ES-I3 (cell line): ENCODE measurements at regions not wholly inside any gene's neighbourhood (a gene's known extent, or its start where the extent isn't known, plus 50 kb on each side); places are given as distances from the start of the nearest gene placed in this dataset.

Experiments
- H3K36me3 ChIP-seq: 2 replicates; pipeline ENCODE4 v1.6.1; 2013; ENCODE audit warnings: mild to moderate bottlenecking, low read length, control low read depth, moderate library complexity; ENCODE audit not compliant: insufficient read depth
- H3K4me1 ChIP-seq: 2 replicates; pipeline ENCODE4 v1.6.1; 2013; ENCODE audit warnings: mild to moderate bottlenecking, control low read depth, low read length; ENCODE audit not compliant: insufficient read depth
- H3K9ac ChIP-seq: 2 replicates; pipeline ENCODE4 v1.6.1; 2013; ENCODE audit warnings: low read depth, mild to moderate bottlenecking, low read length, moderate library complexity
- H3K9me3 ChIP-seq: 2 replicates; pipeline ENCODE4 v1.6.1; 2013; ENCODE audit warnings: mild to moderate bottlenecking, low read length, moderate library complexity; ENCODE audit not compliant: control insufficient read depth, insufficient read depth

- Histone ChIP-seq H3K9ac (no peak overlapping the region), H3K4me1 (peaks cover 12% of the 10 kb centered on the region; the same call in 1 of the 2 replicates), H3K9me3 (no peaks in the 10 kb centered on the region), H3K36me3 (no peaks in the 10 kb centered on the region)
Observed at GRCh38 chrX:39169976-39170375, 368.7 kb downstream of the MID1IP1 start.

GRCh38 chrX:39170464-39170863 is 369.2 kb downstream of the MID1IP1 start:
- H3K4me1 ChIP-seq, result peaks cover 12% of the 10 kb centered on the region; the same call in 1 of the 2 replicates
- H3K36me3 ChIP-seq, result no peaks in the 10 kb centered on the region
- no peak overlapping the region for H3K9ac ChIP-seq
- no peaks in the 10 kb centered on the region for H3K9me3 ChIP-seq

GRCh38 chrX:39171686-39172085 is 370.4 kb downstream of the MID1IP1 start:
- H3K4me1 ChIP-seq, result peaks cover 15% of the 10 kb centered on the region; the same call in 1 of the 2 replicates
- no peak overlapping the region for H3K9ac ChIP-seq
- no peaks in the 10 kb centered on the region for H3K36me3 ChIP-seq
- no peaks in the 10 kb centered on the region for H3K9me3 ChIP-seq

GRCh38 chrX:39174241-39174771 is 373.0 kb downstream of the MID1IP1 start:
- Histone ChIP-seq H3K9ac (no peak overlapping the region), H3K9me3 (no peaks in the 10 kb centered on the region)

GRCh38 chrX:39174772-39175417 is 373.6 kb downstream of the MID1IP1 start:
- 0 out of 2 replicates have a peak, but pooled peaks cover 7% of the 10 kb centered on the region for H3K4me1 ChIP-seq
- no peak overlapping the region for H3K9ac ChIP-seq
- no peaks in the 10 kb centered on the region for H3K36me3 ChIP-seq
- no peaks in the 10 kb centered on the region for H3K9me3 ChIP-seq

More at GRCh38 chrX:39174241-39174771, 373.0 kb downstream of the MID1IP1 start:
- no peaks in the 10 kb centered on the region for H3K36me3 ChIP-seq
- 0 out of 2 replicates have a peak, but pooled peaks cover 7% of the 10 kb centered on the region for H3K4me1 ChIP-seq

GRCh38 chrX:39175418-39176057 is 374.3 kb downstream of the MID1IP1 start:
- Histone ChIP-seq H3K9ac (no peak overlapping the region), H3K4me1 (0 out of 2 replicates have a peak, but pooled peaks cover 7% of the 10 kb centered on the region), H3K9me3 (no peaks in the 10 kb centered on the region), H3K36me3 (no peaks in the 10 kb centered on the region)

- Histone ChIP-seq H3K9ac (no peak overlapping the region), H3K36me3 (no peaks in the 10 kb centered on the region), H3K4me1 (0 out of 2 replicates have a peak, but pooled peaks cover 7% of the 10 kb centered on the region), H3K9me3 (no peaks in the 10 kb centered on the region)
Observed at GRCh38 chrX:39176105-39176504, 374.8 kb downstream of the MID1IP1 start.

GRCh38 chrX:39189431-39189830 is 388.2 kb downstream of the MID1IP1 start:
- H3K4me1 ChIP-seq, result no peaks in the 10 kb centered on the region
- H3K36me3 ChIP-seq, result no peaks in the 10 kb centered on the region
- H3K9ac ChIP-seq, result no peak overlapping the region
- no peaks in the 10 kb centered on the region for H3K9me3 ChIP-seq

- H3K9me3 ChIP-seq, result no peaks in the 10 kb centered on the region
- H3K9ac ChIP-seq, result no peak overlapping the region
- H3K4me1 ChIP-seq, result peaks cover 9% of the 10 kb centered on the region
- no peaks in the 10 kb centered on the region for H3K36me3 ChIP-seq
Observed at GRCh38 chrX:39194673-39195072, 393.4 kb downstream of the MID1IP1 start.

GRCh38 chrX:39195156-39195555 is 393.9 kb downstream of the MID1IP1 start:
- Histone ChIP-seq H3K4me1 (peaks cover 9% of the 10 kb centered on the region), H3K9me3 (no peaks in the 10 kb centered on the region), H3K36me3 (no peaks in the 10 kb centered on the region), H3K9ac (no peak overlapping the region)

GRCh38 chrX:39196192-39197102 is 395.2 kb downstream of the MID1IP1 start:
- Histone ChIP-seq H3K9me3 (no peaks in the 10 kb centered on the region), H3K9ac (no peak overlapping the region), H3K4me1 (peaks cover 9% of the 10 kb centered on the region), H3K36me3 (no peaks in the 10 kb centered on the region)

- H3K4me1 ChIP-seq, result peaks cover 9% of the 10 kb centered on the region
- H3K9ac ChIP-seq, result no peak overlapping the region
- no peaks in the 10 kb centered on the region for H3K9me3 ChIP-seq
- no peaks in the 10 kb centered on the region for H3K36me3 ChIP-seq
Observed at GRCh38 chrX:39199429-39199828, 398.2 kb downstream of the MID1IP1 start.

- no peaks in the 10 kb centered on the region for H3K9me3 ChIP-seq
- H3K36me3 ChIP-seq, result no peaks in the 10 kb centered on the region
- no peak overlapping the region for H3K9ac ChIP-seq
- no peaks in the 10 kb centered on the region for H3K4me1 ChIP-seq
Observed at GRCh38 chrX:39201305-39201990, 400.2 kb downstream of the MID1IP1 start.

GRCh38 chrX:39202641-39203040 is 401.4 kb downstream of the MID1IP1 start:
- no peaks in the 10 kb centered on the region for H3K4me1 ChIP-seq
- H3K36me3 ChIP-seq, result no peaks in the 10 kb centered on the region
- no peaks in the 10 kb centered on the region for H3K9me3 ChIP-seq
- H3K9ac ChIP-seq, result no peak overlapping the region
